Left cardiac atrium (tissue), 4 donors: ENCODE measurements at regions not wholly inside any gene's neighbourhood (a gene's known extent, or its start where the extent isn't known, plus 50 kb on each side); places are given as distances from the start of the nearest gene placed in this dataset.
"Not testable (repeated sequence)": the region's sequence is repeated elsewhere in the genome, so short reads cannot be mapped to it uniquely, and the experiment has no call there.

ENCODE experiments used
- ATAC-seq, 2 donors: fragments of 200-7000 bp; cut with Tn5 transposase; one replicate each; pipeline ENCODE4 v1.9.1; 2020; ENCODE audit warnings: mild to moderate bottlenecking in 2 of 2, moderate library complexity in 2 of 2
- DNase-seq: peaks from one replicate; pipeline ENCODE4 v3.0.0-alpha.2; 2020
- intact Hi-C, 2 donors: fragments of 100-400 bp; cut with DNase I; formaldehyde crosslinking; loops; one replicate each; pipeline versions ENCODE4 v1.14.1 to v1.15.1; 2022 to 2023
- donor health status: DM: no; HTN: yes; CAD: no.
- donor health status: DM: no; HTN: yes; CAD: no; lungs with severe emphysema.
- donor health status: DM: yes; HTN: yes; CAD: no.
- donor health status: Dilated cardiomyopathy.

- intact Hi-C loops, result no loop called here
- no peak for DNase-seq
- ATAC-seq, result no peak
Measured at GRCh38 chr6:128617285-128617684, 96.9 kb upstream of the PTPRK start.

- no peak for ATAC-seq
- DNase-seq, result no peak
- intact Hi-C loops, result no loop called here
Measured at GRCh38 chr6:128616342-128616741, 95.9 kb upstream of the PTPRK start.

- ATAC-seq (no peak), DNase-seq (no peak)
- intact Hi-C loops, result no loop called here
Measured at GRCh38 chr6:128606611-128607010, 86.2 kb upstream of the PTPRK start.

GRCh38 chr6:128605961-128606360 lies 85.6 kb upstream of the PTPRK start:
- DNase-seq (no peak), ATAC-seq (no peak)
- intact Hi-C loops, result no loop called here

- DNase-seq (no peak), ATAC-seq (peak in 1 of 2 donors; percentile 81)
- intact Hi-C loops, result no loop called here
Measured at GRCh38 chr6:128601060-128601459, 80.7 kb upstream of the PTPRK start.

GRCh38 chr6:128600397-128600951 lies 80.1 kb upstream of the PTPRK start:
- DNase-seq, result no peak
- intact Hi-C loops, result no loop called here
- ATAC-seq, result peak in 1 of 2 donors; percentile 84

- intact Hi-C loops, result no loop called here
- DNase-seq (no peak), ATAC-seq (no peak)
Measured at GRCh38 chr6:128599036-128599435, 78.6 kb upstream of the PTPRK start.

GRCh38 chr6:128598571-128598970 lies 78.2 kb upstream of the PTPRK start:
- intact Hi-C loops, result no loop called here
- ATAC-seq (no peak), DNase-seq (no peak)

- intact Hi-C loops, result no loop called here
- no peak for ATAC-seq
Measured at GRCh38 chr6:128597956-128598355, 77.6 kb upstream of the PTPRK start.

GRCh38 chr6:128597004-128597403 lies 76.6 kb upstream of the PTPRK start:
- no peak for DNase-seq
- intact Hi-C loops, result no loop called here
- no peak for ATAC-seq

More at GRCh38 chr6:128597956-128598355, 77.6 kb upstream of the PTPRK start:
- DNase-seq, result no peak

GRCh38 chr6:128595544-128595943 lies 75.1 kb upstream of the PTPRK start:
- intact Hi-C loops, result no loop called here
- DNase-seq, result no peak
- ATAC-seq, result peak in 1 of 2 donors; percentile 30

GRCh38 chr6:128586095-128586494 lies 65.7 kb upstream of the PTPRK start:
- no peak for ATAC-seq
- intact Hi-C loops, result no loop called here

GRCh38 chr6:128580224-128581110 lies 60.1 kb upstream of the PTPRK start:
- intact Hi-C loops, result no loop called here
- peak; percentile 28 for DNase-seq
- ATAC-seq, result peak; percentile 72 to 91

More at GRCh38 chr6:128586095-128586494, 65.7 kb upstream of the PTPRK start:
- DNase-seq, result no peak

- intact Hi-C loops, ATAC-seq, DNase-seq: not testable (repeated sequence)
Measured at GRCh38 chr6:128575254-128575653, 54.9 kb upstream of the PTPRK start.

GRCh38 chr6:128574402-128574801 lies 54.0 kb upstream of the PTPRK start:
- intact Hi-C loops, result no loop called here
- DNase-seq, result no peak
- no peak for ATAC-seq

GRCh38 chr6:128573036-128573435 lies 52.6 kb upstream of the PTPRK start:
- no peak for ATAC-seq
- intact Hi-C loops, result no loop called here
- no peak for DNase-seq

- no peak for DNase-seq
- intact Hi-C loops, result no loop called here
- ATAC-seq, result no peak
Measured at GRCh38 chr6:128572294-128572693, 51.9 kb upstream of the PTPRK start.

- ATAC-seq, result no peak
- intact Hi-C loops, result no loop called here
- no peak for DNase-seq
Measured at GRCh38 chr6:128570680-128571063, 50.3 kb upstream of the PTPRK start.

- ATAC-seq (peak in 1 of 2 donors; percentile 95), DNase-seq (no peak)
- intact Hi-C loops, result no loop called here
Measured at GRCh38 chr6:128569732-128570679, 49.6 kb upstream of the PTPRK start.
